Muscle layer of colon (tissue), 2 donors: ENCODE measurements at regions not wholly inside any gene's neighbourhood (a gene's known extent, or its start where the extent isn't known, plus 50 kb on each side); places are given as distances from the start of the nearest gene placed in this dataset.

Experiments
- H3K27ac ChIP-seq: one replicate; pipeline ENCODE4 v1.7.0; 2013; ENCODE audit warnings: low read depth, mild to moderate bottlenecking, low read length, moderate library complexity
- H3K27me3 ChIP-seq, 2 donors: one replicate each; pipeline ENCODE4 v1.7.0; 2013; ENCODE audit warnings: low read length in 2 of 2, mild to moderate bottlenecking in 2 of 2; ENCODE audit not compliant: insufficient read depth in 2 of 2, control insufficient read depth in 1 of 2
- H3K36me3 ChIP-seq: one replicate; pipeline ENCODE4 v1.7.0; 2013; ENCODE audit warnings: mild to moderate bottlenecking, low read length; ENCODE audit not compliant: insufficient read depth
- H3K4me1 ChIP-seq: one replicate; pipeline ENCODE4 v1.7.0; 2013; ENCODE audit warnings: mild to moderate bottlenecking, low read length; ENCODE audit not compliant: insufficient read depth
- H3K4me3 ChIP-seq, 2 donors: one replicate each; pipeline ENCODE4 v1.7.0; 2013; ENCODE audit warnings: low read length in 2 of 2, low read depth in 1 of 2, mild to moderate bottlenecking in 1 of 2, moderate library complexity in 1 of 2
- H3K9ac ChIP-seq: one replicate; pipeline ENCODE4 v1.7.0; 2013; ENCODE audit warnings: low read length
- H3K9me3 ChIP-seq: one replicate; pipeline ENCODE4 v1.7.0; 2013; ENCODE audit warnings: mild to moderate bottlenecking, low read length
- donor health status: abdominal sarcoma.
- donor health status: Adenocarcinoma of cecum.

- Histone ChIP-seq H3K27me3 (no peaks in the 10 kb centered on the region), H3K4me3 (no peak overlapping the region), H3K4me1 (peaks cover 28% of the 10 kb centered on the region), H3K27ac (peak overlapping the region; percentile 2), H3K9ac (no peak overlapping the region), H3K9me3 (no peaks in the 10 kb centered on the region), H3K36me3 (no peaks in the 10 kb centered on the region)
These were observed 161.3 kb upstream of the TLE3 start for GRCh38 chr15:70259028-70259424.

DNA sequence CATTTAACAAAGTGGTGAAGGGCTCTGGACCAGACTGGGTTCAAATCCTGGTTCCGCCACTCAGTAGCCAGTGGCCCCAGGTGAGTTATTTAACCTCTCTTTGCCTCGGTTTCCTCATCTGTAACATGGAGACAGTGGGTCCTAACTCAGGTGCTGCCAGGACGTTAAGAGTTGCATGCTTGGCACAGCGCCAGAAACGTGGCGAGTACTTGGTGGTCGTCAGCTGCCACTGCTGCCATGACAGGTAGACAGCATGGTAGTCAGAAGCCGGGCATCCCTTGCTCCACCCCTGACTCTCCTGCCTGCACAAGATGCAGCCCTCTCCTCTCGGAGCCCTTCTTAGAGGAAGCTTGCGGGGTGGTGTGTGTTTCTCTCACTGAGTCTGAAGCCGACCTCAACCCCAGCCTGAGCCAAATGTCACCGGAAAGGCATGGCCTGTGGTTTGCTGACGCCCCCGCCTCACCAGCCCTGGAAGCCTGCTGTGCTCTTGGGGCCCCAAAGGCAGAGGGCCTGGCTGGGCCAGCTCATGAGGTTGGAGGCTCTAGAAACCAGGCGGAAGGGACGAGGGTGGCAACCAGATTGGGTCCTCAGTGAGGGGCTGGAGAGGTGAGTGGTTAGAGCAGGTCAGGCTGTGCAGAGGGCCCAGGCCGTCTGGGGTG is 160.8 kb upstream of the TLE3 start:
- H3K4me1 ChIP-seq, result peaks cover 23% of the 10 kb centered on the region
- no peak overlapping the region for H3K9ac ChIP-seq
- no peaks in the 10 kb centered on the region for H3K9me3 ChIP-seq
- H3K27ac ChIP-seq, result peak overlapping the region; percentile 2
- H3K4me3 ChIP-seq, result no peak overlapping the region
- no peaks in the 10 kb centered on the region for H3K27me3 ChIP-seq
- H3K36me3 ChIP-seq, result no peaks in the 10 kb centered on the region

DNA sequence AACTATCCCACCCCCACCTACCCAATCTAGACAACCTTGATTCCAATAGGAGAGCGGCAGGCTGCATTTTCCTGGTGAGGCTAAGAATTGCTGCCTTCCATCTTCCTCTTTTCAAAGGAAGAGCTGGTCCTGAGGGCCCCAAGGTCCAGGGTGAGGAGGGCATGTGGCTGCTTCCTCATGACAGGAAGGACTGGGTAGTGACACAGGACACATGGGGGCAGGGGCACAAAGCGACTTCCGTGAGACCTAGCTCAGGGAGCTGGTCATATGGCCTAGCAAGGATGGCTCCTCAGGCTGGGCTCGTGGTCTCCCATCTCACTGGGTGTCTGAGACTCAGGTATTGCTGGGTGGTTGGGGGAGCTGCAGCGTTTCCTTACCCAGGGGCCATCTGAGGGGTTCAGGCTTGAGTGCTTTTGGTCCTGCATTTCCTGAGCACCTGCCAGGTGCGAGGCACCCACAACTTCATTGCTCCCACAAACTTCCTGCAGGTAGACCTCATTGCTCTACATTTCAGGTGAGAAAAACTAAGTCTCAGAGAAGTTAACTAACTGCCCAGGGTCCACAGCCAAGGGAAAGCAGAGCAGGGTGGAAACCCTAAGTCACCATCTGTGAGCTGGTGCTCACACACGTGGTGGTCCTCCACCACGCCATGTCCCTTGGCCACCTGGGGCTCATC is 160.0 kb upstream of the TLE3 start:
- Histone ChIP-seq H3K36me3 (no peaks in the 10 kb centered on the region), H3K9me3 (no peaks in the 10 kb centered on the region), H3K4me1 (peaks cover 15% of the 10 kb centered on the region), H3K9ac (no peak overlapping the region), H3K27ac (no peak overlapping the region), H3K4me3 (no peak overlapping the region), H3K27me3 (no peaks in the 10 kb centered on the region)

DNA sequence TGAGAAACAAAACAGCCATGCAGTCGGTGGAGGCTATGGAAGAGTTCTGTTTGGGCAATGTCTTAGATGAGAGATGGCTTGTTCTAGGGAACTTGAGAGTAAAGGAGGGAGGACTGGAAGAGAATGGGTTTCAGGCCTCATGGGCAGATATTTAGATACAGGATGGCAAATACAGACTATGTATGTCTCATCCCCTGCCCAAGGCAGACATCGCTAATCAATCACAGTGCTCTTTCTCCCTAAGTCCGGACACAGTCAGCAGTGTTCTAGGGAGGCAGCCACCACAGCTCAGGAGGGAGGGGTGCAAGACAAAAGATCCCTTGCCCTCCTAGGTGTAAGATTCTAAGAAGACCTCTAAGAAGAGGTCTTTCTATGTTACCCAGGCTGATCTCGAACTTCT is 159.3 kb upstream of the TLE3 start:
- Histone ChIP-seq H3K9ac (no peak overlapping the region), H3K27ac (no peak overlapping the region), H3K27me3 (no peaks in the 10 kb centered on the region), H3K4me1 (peaks cover 13% of the 10 kb centered on the region), H3K9me3 (no peaks in the 10 kb centered on the region), H3K36me3 (no peaks in the 10 kb centered on the region), H3K4me3 (no peak overlapping the region)

GRCh38 chr15:70254311-70254869 is 156.7 kb upstream of the TLE3 start:
- no peaks in the 10 kb centered on the region for H3K9me3 ChIP-seq
- H3K9ac ChIP-seq, result no peak overlapping the region
- no peak overlapping the region for H3K27ac ChIP-seq
- no peaks in the 10 kb centered on the region for H3K36me3 ChIP-seq
- H3K4me1 ChIP-seq, result peaks cover 11% of the 10 kb centered on the region
- H3K27me3 ChIP-seq, result no peaks in the 10 kb centered on the region
- no peak overlapping the region for H3K4me3 ChIP-seq

DNA sequence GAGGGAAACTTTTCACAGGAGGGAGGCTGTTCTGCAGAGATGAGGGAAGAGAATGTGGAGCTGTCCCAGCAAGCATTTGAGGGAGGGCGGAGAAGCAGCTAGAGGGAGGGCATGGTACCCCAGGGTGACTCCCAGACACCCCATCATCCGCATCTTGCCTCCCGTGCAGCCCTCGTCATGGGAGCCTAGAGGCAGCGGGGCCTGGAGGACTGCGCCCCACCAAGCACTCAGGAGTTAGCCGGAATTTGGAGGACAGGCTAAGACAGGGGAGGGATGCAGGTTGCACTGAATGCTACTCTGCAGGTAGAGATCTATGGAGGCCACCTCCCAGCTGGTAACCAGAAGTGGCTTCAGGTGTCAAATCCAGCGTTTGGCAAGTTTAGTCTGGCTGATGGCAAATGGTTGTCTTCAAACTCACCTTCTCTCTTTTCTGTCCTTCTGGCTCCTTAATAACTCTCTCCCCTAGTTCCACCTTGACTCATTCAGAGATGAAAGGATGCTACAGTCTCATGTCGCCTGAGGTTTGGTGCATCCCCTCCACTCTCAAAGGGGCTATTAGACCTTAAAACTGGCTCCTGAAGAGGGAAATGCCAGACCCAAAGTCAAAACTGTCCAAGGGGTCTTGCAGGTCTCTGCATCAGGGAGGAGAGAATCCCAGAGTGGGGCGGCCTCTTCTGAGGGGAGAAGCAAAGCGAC is 155.9 kb upstream of the TLE3 start:
- Histone ChIP-seq H3K9ac (no peak overlapping the region), H3K4me1 (peaks cover 4% of the 10 kb centered on the region), H3K27ac (no peak overlapping the region), H3K27me3 (no peaks in the 10 kb centered on the region), H3K36me3 (no peaks in the 10 kb centered on the region), H3K4me3 (no peak overlapping the region), H3K9me3 (no peaks in the 10 kb centered on the region)

DNA sequence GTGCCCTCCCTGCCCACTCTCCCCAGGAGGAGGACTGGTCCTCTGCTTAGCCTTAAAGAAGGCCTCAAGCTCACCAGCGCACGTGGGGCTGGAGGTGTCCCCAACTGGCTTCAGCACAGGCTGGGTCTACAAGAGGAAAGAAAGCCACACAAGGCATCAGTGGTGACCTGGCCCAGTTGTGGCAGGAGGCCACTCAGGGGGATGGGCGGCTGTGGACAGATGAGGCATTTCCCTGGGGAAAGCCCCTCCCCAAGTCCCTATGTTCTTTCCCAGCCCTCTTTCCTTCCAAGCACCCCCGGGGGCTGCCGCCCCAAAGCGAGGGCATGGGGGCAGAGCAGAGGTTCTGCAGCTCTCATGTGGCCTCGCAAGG is 155.2 kb upstream of the TLE3 start:
- H3K4me1 ChIP-seq, result no peaks in the 10 kb centered on the region
- no peak overlapping the region for H3K9ac ChIP-seq
- H3K4me3 ChIP-seq, result no peak overlapping the region
- H3K9me3 ChIP-seq, result no peaks in the 10 kb centered on the region
- no peak overlapping the region for H3K27ac ChIP-seq
- no peaks in the 10 kb centered on the region for H3K36me3 ChIP-seq
- no peaks in the 10 kb centered on the region for H3K27me3 ChIP-seq

DNA sequence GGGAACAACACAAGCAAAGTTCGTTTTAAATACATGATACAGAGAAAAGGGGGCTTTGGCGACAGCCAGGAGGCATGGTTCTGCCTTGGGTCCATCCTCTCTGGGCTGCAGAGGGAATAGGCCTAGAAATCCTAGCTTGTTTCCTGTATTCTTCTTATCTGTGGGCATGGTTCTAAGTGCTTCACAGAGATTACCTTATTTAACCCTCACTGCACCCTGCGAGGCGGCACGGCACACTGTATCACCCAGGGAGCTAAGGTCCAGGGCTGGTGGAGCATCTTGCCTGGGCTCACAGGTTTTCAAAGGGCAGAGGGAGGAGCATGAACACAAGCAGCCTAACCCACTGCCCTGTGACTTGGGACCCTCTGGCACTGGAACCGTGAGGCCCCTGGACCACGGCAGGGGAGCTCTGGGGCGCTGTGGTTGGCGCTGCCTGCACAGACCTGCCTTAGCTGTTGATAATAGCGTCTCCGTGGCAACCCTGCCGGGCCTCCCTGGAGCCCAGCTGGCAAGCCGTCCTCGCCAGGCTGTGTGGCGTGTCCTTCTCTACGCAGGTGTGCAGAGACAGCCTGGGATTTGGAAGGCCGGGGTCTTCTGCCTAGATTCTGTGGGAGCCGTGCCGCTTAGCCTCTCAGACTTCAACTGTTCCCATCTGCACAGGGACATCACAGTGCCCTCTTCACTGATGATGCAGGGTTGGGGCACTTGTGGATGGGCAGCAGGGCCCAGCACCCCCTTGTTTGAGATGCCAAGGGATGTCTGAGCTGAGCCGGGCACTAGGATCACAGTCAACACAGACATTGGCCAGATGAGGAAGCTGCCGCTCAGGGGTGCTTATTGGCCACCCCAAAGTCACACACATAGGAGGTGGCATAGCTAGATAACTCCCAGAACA is 154.6 kb upstream of the TLE3 start:
- Histone ChIP-seq H3K9ac (no peak overlapping the region), H3K9me3 (no peaks in the 10 kb centered on the region), H3K27me3 (no peaks in the 10 kb centered on the region), H3K4me1 (no peaks in the 10 kb centered on the region), H3K36me3 (no peaks in the 10 kb centered on the region), H3K27ac (no peak overlapping the region), H3K4me3 (no peak overlapping the region)

DNA sequence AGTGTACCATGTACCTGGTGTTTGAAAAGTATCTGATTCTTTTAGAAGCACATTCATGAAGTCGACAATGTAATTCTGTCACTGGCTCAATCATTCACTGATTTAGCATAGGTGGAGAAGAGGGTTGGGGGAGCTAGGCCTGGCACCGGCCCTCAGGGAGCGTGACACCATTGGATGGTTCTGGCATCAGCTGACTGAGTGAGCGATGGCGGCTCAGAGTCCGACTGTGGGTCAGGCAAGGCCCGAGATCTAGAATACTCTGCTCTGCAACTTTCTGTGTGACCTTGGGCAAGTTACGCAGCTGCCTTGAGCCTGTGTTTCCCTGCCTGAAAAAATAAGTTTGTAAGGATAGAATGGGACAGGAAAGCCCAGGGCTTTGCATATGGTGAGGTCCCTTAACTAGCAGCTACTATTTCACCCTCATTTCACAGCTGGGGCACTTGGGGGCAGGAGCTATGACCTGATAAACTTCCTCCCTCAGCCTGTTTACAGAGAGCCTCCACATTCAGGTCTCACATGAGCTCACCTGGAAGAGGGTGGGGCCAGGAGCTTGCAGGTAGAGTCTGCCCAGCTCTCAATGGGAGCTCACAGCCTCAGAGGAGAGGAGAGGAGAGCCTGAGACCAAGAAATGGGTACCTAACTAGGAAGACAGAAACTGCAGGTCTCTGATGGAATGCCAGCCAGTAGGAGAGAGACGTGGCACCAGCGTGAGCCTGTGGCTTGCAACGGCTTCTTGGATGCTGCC is 153.7 kb upstream of the TLE3 start:
- H3K4me3 ChIP-seq, result no peak overlapping the region
- H3K9me3 ChIP-seq, result no peaks in the 10 kb centered on the region
- H3K9ac ChIP-seq, result no peak overlapping the region
- H3K27ac ChIP-seq, result no peak overlapping the region
- no peaks in the 10 kb centered on the region for H3K4me1 ChIP-seq
- no peaks in the 10 kb centered on the region for H3K36me3 ChIP-seq
- no peaks in the 10 kb centered on the region for H3K27me3 ChIP-seq

GRCh38 chr15:70250208-70251201 is 152.8 kb upstream of the TLE3 start:
- no peak overlapping the region for H3K27ac ChIP-seq
- no peak overlapping the region for H3K9ac ChIP-seq
- no peak overlapping the region for H3K4me3 ChIP-seq
- H3K4me1 ChIP-seq, result no peaks in the 10 kb centered on the region
- H3K9me3 ChIP-seq, result no peaks in the 10 kb centered on the region
- no peaks in the 10 kb centered on the region for H3K36me3 ChIP-seq
- no peaks in the 10 kb centered on the region for H3K27me3 ChIP-seq
